ENCODE measurements at regions not wholly inside any gene's neighbourhood (a gene's known extent, or its start where the extent isn't known, plus 50 kb on each side); places are given as distances from the start of the nearest gene placed in this dataset.

- Histone ChIP-seq H3K4me1 (ENCODE audit: control insufficient read depth, insufficient read depth, low read length) (no peaks in the 10 kb centered on the region), H3K27me3 (ENCODE audit: control insufficient read depth, insufficient read depth, low read length, poor library complexity, severe bottlenecking) (no peaks in the 10 kb centered on the region), H3K36me3 (ENCODE audit: control insufficient read depth, insufficient read depth, low read length) (no peaks in the 10 kb centered on the region), H3K4me3 (ENCODE audit: insufficient read depth, low read depth, low read length) (no peak overlapping the region), H3K9me3 (ENCODE audit: control insufficient read depth, low read length) (no peaks in the 10 kb centered on the region), H3K27ac (ENCODE audit: insufficient read depth, low read depth, low read length, poor library complexity, severe bottlenecking) (no peak overlapping the region)
- WGBS, 2 experiments: 81 to 86% methylated on average over 6 of the region's 6 CpGs
Observed at GRCh38 chr7:46007990-46008643, 87.0 kb upstream of the IGFBP3 start.

- Histone ChIP-seq H3K4me3 (ENCODE audit: insufficient read depth, low read depth, low read length) (no peak overlapping the region), H3K4me1 (ENCODE audit: control insufficient read depth, insufficient read depth, low read length) (no peaks in the 10 kb centered on the region), H3K27me3 (ENCODE audit: control insufficient read depth, insufficient read depth, low read length, poor library complexity, severe bottlenecking) (no peaks in the 10 kb centered on the region), H3K36me3 (ENCODE audit: control insufficient read depth, insufficient read depth, low read length) (no peaks in the 10 kb centered on the region), H3K9me3 (ENCODE audit: control insufficient read depth, low read length) (no peaks in the 10 kb centered on the region), H3K27ac (ENCODE audit: insufficient read depth, low read depth, low read length, poor library complexity, severe bottlenecking) (no peak overlapping the region)
- 85 to 92% methylated on average over 1 to 2 of the region's 2 CpGs for WGBS, 2 experiments
Observed at GRCh38 chr7:46007194-46007593, 86.1 kb upstream of the IGFBP3 start.

- H3K36me3 ChIP-seq (ENCODE audit: control insufficient read depth, insufficient read depth, low read length): no peaks in the 10 kb centered on the region
- no peaks in the 10 kb centered on the region for H3K4me1 ChIP-seq (ENCODE audit: control insufficient read depth, insufficient read depth, low read length)
- H3K4me3 ChIP-seq (ENCODE audit: insufficient read depth, low read depth, low read length): no peak overlapping the region
- H3K27ac ChIP-seq (ENCODE audit: insufficient read depth, low read depth, low read length, poor library complexity, severe bottlenecking): no peak overlapping the region
- WGBS, 2 experiments: 85 to 89% methylated on average over 1 of the region's 1 CpG
- H3K9me3 ChIP-seq (ENCODE audit: control insufficient read depth, low read length): no peaks in the 10 kb centered on the region
- H3K27me3 ChIP-seq (ENCODE audit: control insufficient read depth, insufficient read depth, low read length, poor library complexity, severe bottlenecking): no peaks in the 10 kb centered on the region
Observed at GRCh38 chr7:46006723-46007122, 85.7 kb upstream of the IGFBP3 start.

GRCh38 chr7:46006212-46006611 lies 85.1 kb upstream of the IGFBP3 start:
- Histone ChIP-seq H3K27me3 (ENCODE audit: control insufficient read depth, insufficient read depth, low read length, poor library complexity, severe bottlenecking) (no peaks in the 10 kb centered on the region), H3K4me3 (ENCODE audit: insufficient read depth, low read depth, low read length) (no peak overlapping the region), H3K9me3 (ENCODE audit: control insufficient read depth, low read length) (no peaks in the 10 kb centered on the region), H3K4me1 (ENCODE audit: control insufficient read depth, insufficient read depth, low read length) (no peaks in the 10 kb centered on the region), H3K36me3 (ENCODE audit: control insufficient read depth, insufficient read depth, low read length) (no peaks in the 10 kb centered on the region), H3K27ac (ENCODE audit: insufficient read depth, low read depth, low read length, poor library complexity, severe bottlenecking) (no peak overlapping the region)
- WGBS, 2 experiments: 89 to 96% methylated on average over 4 of the region's 4 CpGs

GRCh38 chr7:46004965-46005364 lies 83.9 kb upstream of the IGFBP3 start:
- no peaks in the 10 kb centered on the region for H3K9me3 ChIP-seq (ENCODE audit: control insufficient read depth, low read length)
- no peak overlapping the region for H3K27ac ChIP-seq (ENCODE audit: insufficient read depth, low read depth, low read length, poor library complexity, severe bottlenecking)
- no peaks in the 10 kb centered on the region for H3K4me1 ChIP-seq (ENCODE audit: control insufficient read depth, insufficient read depth, low read length)
- no peaks in the 10 kb centered on the region for H3K36me3 ChIP-seq (ENCODE audit: control insufficient read depth, insufficient read depth, low read length)
- H3K27me3 ChIP-seq (ENCODE audit: control insufficient read depth, insufficient read depth, low read length, poor library complexity, severe bottlenecking): no peaks in the 10 kb centered on the region
- no peak overlapping the region for H3K4me3 ChIP-seq (ENCODE audit: insufficient read depth, low read depth, low read length)
- WGBS, 2 experiments: 88 to 94% methylated on average over 2 to 3 of the region's 3 CpGs

- Histone ChIP-seq H3K4me1 (ENCODE audit: control insufficient read depth, insufficient read depth, low read length) (no peaks in the 10 kb centered on the region), H3K4me3 (ENCODE audit: insufficient read depth, low read depth, low read length) (no peak overlapping the region), H3K9me3 (ENCODE audit: control insufficient read depth, low read length) (no peaks in the 10 kb centered on the region), H3K27ac (ENCODE audit: insufficient read depth, low read depth, low read length, poor library complexity, severe bottlenecking) (no peak overlapping the region), H3K27me3 (ENCODE audit: control insufficient read depth, insufficient read depth, low read length, poor library complexity, severe bottlenecking) (no peaks in the 10 kb centered on the region), H3K36me3 (ENCODE audit: control insufficient read depth, insufficient read depth, low read length) (no peaks in the 10 kb centered on the region)
- 81 to 88% methylated on average over 5 of the region's 5 CpGs for whole genome bisulfite sequencing, 2 experiments
Observed at GRCh38 chr7:46003896-46004875, 83.1 kb upstream of the IGFBP3 start.

GRCh38 chr7:46003161-46003560 lies 82.1 kb upstream of the IGFBP3 start:
- Histone ChIP-seq H3K9me3 (ENCODE audit: control insufficient read depth, low read length) (no peaks in the 10 kb centered on the region), H3K27me3 (ENCODE audit: control insufficient read depth, insufficient read depth, low read length, poor library complexity, severe bottlenecking) (no peaks in the 10 kb centered on the region), H3K27ac (ENCODE audit: insufficient read depth, low read depth, low read length, poor library complexity, severe bottlenecking) (no peak overlapping the region), H3K4me1 (ENCODE audit: control insufficient read depth, insufficient read depth, low read length) (no peaks in the 10 kb centered on the region), H3K36me3 (ENCODE audit: control insufficient read depth, insufficient read depth, low read length) (no peaks in the 10 kb centered on the region), H3K4me3 (ENCODE audit: insufficient read depth, low read depth, low read length) (no peak overlapping the region)
- WGBS, 2 experiments: 89 to 99% methylated on average over 2 of the region's 2 CpGs

GRCh38 chr7:46000513-46000912 lies 79.4 kb upstream of the IGFBP3 start:
- H3K9me3 ChIP-seq (ENCODE audit: control insufficient read depth, low read length): no peaks in the 10 kb centered on the region
- H3K27me3 ChIP-seq (ENCODE audit: control insufficient read depth, insufficient read depth, low read length, poor library complexity, severe bottlenecking): no peaks in the 10 kb centered on the region
- H3K27ac ChIP-seq (ENCODE audit: insufficient read depth, low read depth, low read length, poor library complexity, severe bottlenecking): no peak overlapping the region
- 93 to 94% methylated on average over 5 of the region's 7 CpGs for WGBS, 2 experiments
- H3K36me3 ChIP-seq (ENCODE audit: control insufficient read depth, insufficient read depth, low read length): no peaks in the 10 kb centered on the region
- no peak overlapping the region for H3K4me3 ChIP-seq (ENCODE audit: insufficient read depth, low read depth, low read length)
- no peaks in the 10 kb centered on the region for H3K4me1 ChIP-seq (ENCODE audit: control insufficient read depth, insufficient read depth, low read length)

GRCh38 chr7:45999541-45999940 lies 78.5 kb upstream of the IGFBP3 start:
- H3K36me3 ChIP-seq (ENCODE audit: control insufficient read depth, insufficient read depth, low read length): no peaks in the 10 kb centered on the region
- no peaks in the 10 kb centered on the region for H3K27me3 ChIP-seq (ENCODE audit: control insufficient read depth, insufficient read depth, low read length, poor library complexity, severe bottlenecking)
- no peak overlapping the region for H3K4me3 ChIP-seq (ENCODE audit: insufficient read depth, low read depth, low read length)
- no peaks in the 10 kb centered on the region for H3K4me1 ChIP-seq (ENCODE audit: control insufficient read depth, insufficient read depth, low read length)
- no peaks in the 10 kb centered on the region for H3K9me3 ChIP-seq (ENCODE audit: control insufficient read depth, low read length)
- 66 to 81% methylated on average over 1 of the region's 1 CpG for WGBS, 2 experiments
- H3K27ac ChIP-seq (ENCODE audit: insufficient read depth, low read depth, low read length, poor library complexity, severe bottlenecking): no peak overlapping the region

GRCh38 chr7:45998506-45998905 lies 77.4 kb upstream of the IGFBP3 start:
- Histone ChIP-seq H3K36me3 (ENCODE audit: control insufficient read depth, insufficient read depth, low read length) (no peaks in the 10 kb centered on the region), H3K9me3 (ENCODE audit: control insufficient read depth, low read length) (no peaks in the 10 kb centered on the region), H3K4me1 (ENCODE audit: control insufficient read depth, insufficient read depth, low read length) (no peaks in the 10 kb centered on the region), H3K27me3 (ENCODE audit: control insufficient read depth, insufficient read depth, low read length, poor library complexity, severe bottlenecking) (no peaks in the 10 kb centered on the region), H3K27ac (ENCODE audit: insufficient read depth, low read depth, low read length, poor library complexity, severe bottlenecking) (no peak overlapping the region), H3K4me3 (ENCODE audit: insufficient read depth, low read depth, low read length) (no peak overlapping the region)
- WGBS, 2 experiments: 100% methylated on average over 1 of the region's 1 CpG; no CpG with 5 or more reads in 1 of the 2 experiments
